Keratinocyte (primary cell): ENCODE measurements at regions not wholly inside any gene's neighbourhood (a gene's known extent, or its start where the extent isn't known, plus 50 kb on each side); places are given as distances from the start of the nearest gene placed in this dataset.

Experiments
- DNase-seq: peaks from one replicate; pipeline ENCODE4 v3.0.0-alpha.2; 2011; ENCODE audit warnings: low read depth, missing footprints, low spot score
- FAIRE-seq: peaks from 2 replicates; lab custom pipeline; 2011; peaks lifted over from hg19 to GRCh38; lab: Jason Lieb, UNC
- H2AFZ ChIP-seq: 2 replicates; pipeline ENCODE4 v1.6.0; 2012; ENCODE audit warnings: low read length, control low read depth, inconsistent platforms; ENCODE audit not compliant: control insufficient read depth
- H3K27ac ChIP-seq: 2 replicates; pipeline ENCODE4 v1.5.1; 2011; ENCODE audit warnings: low read length; ENCODE audit not compliant: control insufficient read depth, insufficient read depth
- H3K27me3 ChIP-seq: 3 replicates; pipeline ENCODE4 v1.6.0; 2011; ENCODE audit warnings: low read length; ENCODE audit not compliant: control insufficient read depth, insufficient read depth; ENCODE audit errors: extremely low read depth
- H3K36me3 ChIP-seq, 2 experiments: 2 replicates in 1 of 2; 3 replicates in 1 of 2; pipeline ENCODE4 v1.5.1; 2011; ENCODE audit warnings: low read length in 2 of 2, mild to moderate bottlenecking in 1 of 2; ENCODE audit not compliant: control insufficient read depth in 2 of 2, insufficient read depth in 2 of 2; ENCODE audit errors: extremely low read depth in 1 of 2
- H3K4me1 ChIP-seq: 3 replicates; pipeline ENCODE4 v1.5.1; 2011; ENCODE audit warnings: low read length; ENCODE audit not compliant: control insufficient read depth, insufficient read depth; ENCODE audit errors: extremely low read depth
- H3K4me2 ChIP-seq: 3 replicates; pipeline ENCODE4 v1.6.0; 2011; ENCODE audit warnings: low read depth, low read length; ENCODE audit not compliant: control insufficient read depth, insufficient read depth; ENCODE audit errors: extremely low read depth
- H3K4me3 ChIP-seq, 3 experiments: fragments of 200-600 bp in 1 of 3; sonication (generic) in 1 of 3; 2 replicates in 2 of 3; 3 replicates in 1 of 3; pipeline ENCODE4 v1.5.1; 2011 to 2016; ENCODE audit warnings: low read length in 3 of 3, mild to moderate bottlenecking in 3 of 3, control low read depth in 2 of 3, inconsistent platforms in 1 of 3, low read depth in 1 of 3, mixed read lengths in 1 of 3, mixed run types in 1 of 3, moderate library complexity in 1 of 3; ENCODE audit not compliant: control insufficient read depth in 2 of 3, insufficient read depth in 2 of 3; ENCODE audit errors: extremely low read depth in 1 of 3
- H3K79me2 ChIP-seq: 2 replicates; pipeline ENCODE4 v1.6.0; 2012; ENCODE audit warnings: low read length; ENCODE audit not compliant: control insufficient read depth, insufficient read depth
- H3K9ac ChIP-seq: 3 replicates; pipeline ENCODE4 v1.6.0; 2011; ENCODE audit warnings: low read length; ENCODE audit not compliant: control insufficient read depth, insufficient read depth; ENCODE audit errors: extremely low read depth
- H3K9me1 ChIP-seq: 3 replicates; pipeline ENCODE4 v1.6.0; 2011; ENCODE audit warnings: low read length; ENCODE audit not compliant: control insufficient read depth, insufficient read depth; ENCODE audit errors: extremely low read depth
- H3K9me3 ChIP-seq: 2 replicates; pipeline ENCODE4 v1.5.1; 2012; ENCODE audit warnings: low read depth, low read length; ENCODE audit not compliant: control insufficient read depth
- H4K20me1 ChIP-seq: 3 replicates; pipeline ENCODE4 v1.6.0; 2011; ENCODE audit warnings: low read length; ENCODE audit not compliant: control insufficient read depth, insufficient read depth; ENCODE audit errors: extremely low read depth
- EZH2 ChIP-seq: IDR thresholded peaks from one replicate; pipeline ENCODE4 v1.6.1; 2012; ENCODE audit warnings: inconsistent platforms, mild to moderate bottlenecking, low read length, moderate library complexity
- dilution Hi-C: fragments of 300-500 bp; cut with MboI; formaldehyde crosslinking; loops from one replicate; pipeline ENCODE4 v1.7.0; 2020; ENCODE audit warnings: low sequenced_read_pairs; ENCODE audit not compliant: extremely low pct_ligation_motif_present
- TF ChIP-seq, protein P1 (sequence below), 3 experiments: IDR thresholded peaks in 1 of 3; conservative IDR thresholded peaks in 1 of 3; optimal IDR thresholded peaks in 1 of 3; 2 replicates in 2 of 3; 3 replicates in 1 of 3; pipeline versions ENCODE3 to v1.5.1; 2011; ENCODE audit warnings: low read length in 3 of 3, mild to moderate bottlenecking in 3 of 3, moderate library complexity in 2 of 3, control low read depth in 1 of 3, inconsistent platforms in 1 of 3; ENCODE audit not compliant: insufficient read depth in 2 of 3; ENCODE audit errors: extremely low read depth in 1 of 3

DNA sequence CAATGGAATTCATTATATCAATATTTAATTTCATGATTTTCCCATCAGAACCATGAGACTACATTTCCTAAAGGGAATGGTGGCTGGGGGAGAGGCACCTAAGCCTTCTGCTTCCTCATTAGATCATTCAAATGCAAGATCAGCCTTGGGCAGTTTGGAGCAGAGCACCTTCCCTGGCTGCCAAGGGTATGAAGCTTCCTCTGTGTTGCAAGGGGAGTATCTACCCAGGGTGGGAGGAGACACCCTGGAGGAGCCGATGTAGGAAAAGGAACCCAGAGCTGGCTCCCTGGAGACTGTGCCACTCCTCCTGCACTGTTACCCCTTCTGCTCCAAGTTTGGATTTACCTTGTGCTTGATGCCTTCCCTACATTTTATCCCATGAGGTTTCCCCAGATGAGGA is 299.7 kb upstream of the PRDM1 start:
- H3K9ac ChIP-seq: no peak overlapping the region
- peak overlapping the region; percentile 17 for H3K4me2 ChIP-seq
- no peaks in the 10 kb centered on the region for H4K20me1 ChIP-seq
- DNase-seq (no peak), FAIRE-seq (peak; percentile 41)
- no peaks in the 10 kb centered on the region for H3K9me3 ChIP-seq
- no peaks in the 10 kb centered on the region for H3K27me3 ChIP-seq
- peaks cover 42% of the 10 kb centered on the region for H3K4me1 ChIP-seq
- dilution Hi-C loops: no loop called here
- H3K36me3 ChIP-seq: no peaks in the 10 kb centered on the region
- no peak overlapping the region for H3K27ac ChIP-seq
- peak overlapping the region; percentile 73 for H2AFZ ChIP-seq
- no peaks in the 10 kb centered on the region for H3K79me2 ChIP-seq
- TF ChIP-seq, protein P1, sequence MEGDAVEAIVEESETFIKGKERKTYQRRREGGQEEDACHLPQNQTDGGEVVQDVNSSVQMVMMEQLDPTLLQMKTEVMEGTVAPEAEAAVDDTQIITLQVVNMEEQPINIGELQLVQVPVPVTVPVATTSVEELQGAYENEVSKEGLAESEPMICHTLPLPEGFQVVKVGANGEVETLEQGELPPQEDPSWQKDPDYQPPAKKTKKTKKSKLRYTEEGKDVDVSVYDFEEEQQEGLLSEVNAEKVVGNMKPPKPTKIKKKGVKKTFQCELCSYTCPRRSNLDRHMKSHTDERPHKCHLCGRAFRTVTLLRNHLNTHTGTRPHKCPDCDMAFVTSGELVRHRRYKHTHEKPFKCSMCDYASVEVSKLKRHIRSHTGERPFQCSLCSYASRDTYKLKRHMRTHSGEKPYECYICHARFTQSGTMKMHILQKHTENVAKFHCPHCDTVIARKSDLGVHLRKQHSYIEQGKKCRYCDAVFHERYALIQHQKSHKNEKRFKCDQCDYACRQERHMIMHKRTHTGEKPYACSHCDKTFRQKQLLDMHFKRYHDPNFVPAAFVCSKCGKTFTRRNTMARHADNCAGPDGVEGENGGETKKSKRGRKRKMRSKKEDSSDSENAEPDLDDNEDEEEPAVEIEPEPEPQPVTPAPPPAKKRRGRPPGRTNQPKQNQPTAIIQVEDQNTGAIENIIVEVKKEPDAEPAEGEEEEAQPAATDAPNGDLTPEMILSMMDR (optimal IDR thresholded peaks at IDR 0.05 in 1 of 3, IDR thresholded peaks at IDR 0.05 in 1 of 3, conservative IDR thresholded peaks at IDR 0.05 in 1 of 3; ENCODE audit: extremely low read depth in 1 of 3, insufficient read depth in 2 of 3, low read length in 3 of 3): no peak
- TF ChIP-seq EZH2: no peak
- H3K4me3 ChIP-seq: no peak overlapping the region
- no peaks in the 10 kb centered on the region for H3K9me1 ChIP-seq

DNA sequence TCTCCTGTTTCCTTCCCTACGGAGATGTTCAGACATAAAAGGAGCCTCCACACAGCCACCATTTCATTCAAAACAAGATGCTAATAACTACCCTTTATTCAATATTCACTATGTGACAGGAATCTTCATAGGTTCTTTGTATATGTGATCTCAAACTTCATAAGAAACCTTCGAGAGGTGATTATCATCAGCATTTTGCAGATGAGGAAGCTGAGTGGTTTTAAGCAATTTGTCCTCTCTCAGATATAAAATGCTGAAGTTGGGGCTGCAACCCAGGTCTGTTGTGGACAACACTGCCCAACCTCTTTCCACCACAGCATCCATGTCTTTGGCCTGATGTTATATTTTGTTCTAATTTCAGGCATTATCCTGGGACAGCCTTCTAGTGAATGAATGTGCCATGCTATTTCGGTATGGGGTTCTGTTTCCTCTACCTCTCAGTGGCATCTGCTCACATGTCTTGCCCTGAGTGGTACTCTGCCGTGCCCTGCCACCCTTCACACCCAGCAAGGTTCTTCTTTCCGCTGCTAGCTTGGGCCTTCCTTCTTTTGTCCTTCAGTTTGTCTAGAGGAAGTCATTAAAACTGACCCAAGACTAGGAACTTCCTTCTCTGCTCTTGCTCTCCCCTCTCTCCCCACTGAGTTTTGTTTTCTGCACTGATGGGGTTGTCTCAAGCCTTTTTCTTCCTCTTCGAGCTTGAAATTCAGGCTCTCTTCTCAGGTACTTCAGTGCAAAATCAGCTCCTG is 300.9 kb upstream of the PRDM1 start:
- H3K9me3 ChIP-seq: no peaks in the 10 kb centered on the region
- dilution Hi-C loops: no loop called here
- no peak for TF ChIP-seq EZH2
- TF ChIP-seq, protein P1 (optimal IDR thresholded peaks at IDR 0.05 in 1 of 3, IDR thresholded peaks at IDR 0.05 in 1 of 3, conservative IDR thresholded peaks at IDR 0.05 in 1 of 3; ENCODE audit: extremely low read depth in 1 of 3, insufficient read depth in 2 of 3, low read length in 3 of 3): no peak
- no peak overlapping the region for H3K9ac ChIP-seq
- no peaks in the 10 kb centered on the region for H4K20me1 ChIP-seq
- no peak overlapping the region for H3K4me3 ChIP-seq
- no peaks in the 10 kb centered on the region for H3K9me1 ChIP-seq
- FAIRE-seq: no peak
- no peaks in the 10 kb centered on the region for H3K79me2 ChIP-seq
- no peak for DNase-seq
- H3K27me3 ChIP-seq: no peaks in the 10 kb centered on the region
- H3K36me3 ChIP-seq: no peaks in the 10 kb centered on the region
- H2AFZ ChIP-seq: no peak overlapping the region
- H3K4me1 ChIP-seq: peaks cover 50% of the 10 kb centered on the region
- no peak overlapping the region for H3K4me2 ChIP-seq
- no peak overlapping the region for H3K27ac ChIP-seq
